Astrocyte of the cerebellum (primary cell): ENCODE measurements at regions not wholly inside any gene's neighbourhood (a gene's known extent, or its start where the extent isn't known, plus 50 kb on each side); places are given as distances from the start of the nearest gene placed in this dataset.

Experiments used
- DNase-seq: peaks from one replicate; pipeline ENCODE4 v3.0.0-alpha.2; 2011; ENCODE audit warnings: low read depth
- H3K4me3 ChIP-seq: 2 replicates; pipeline ENCODE4 v1.5.1; 2011; ENCODE audit warnings: mild to moderate bottlenecking, low read depth, low read length, moderate library complexity
- CTCF ChIP-seq: IDR thresholded peaks from 2 replicates; pipeline ENCODE4 v1.5.1; 2012; ENCODE audit warnings: low read length, low read depth, moderate library complexity, mild to moderate bottlenecking; ENCODE audit errors: missing control alignments
- in situ Hi-C: cut with HindIII; loops from 2 replicates; pipeline ENCODE4 v1.10.0; 2017; ENCODE audit warnings: low sequenced_read_pairs

- no peak overlapping the region for H3K4me3 ChIP-seq
- in situ Hi-C loops: loop anchor here (5.0 kb wide), 1 partner anchor 33 kb away; no protein-coding TSS in a partner anchor
- no peak for DNase-seq
- no peak for TF ChIP-seq CTCF
Measured at GRCh38 chr18:11279461-11279860, 130.1 kb upstream of the PIEZO2 start.

- TF ChIP-seq CTCF: no peak
- H3K4me3 ChIP-seq: no peak overlapping the region
- no peak for DNase-seq
- in situ Hi-C loops: loop anchor here (5.0 kb wide), 1 partner anchor 36 kb away; no protein-coding TSS in a partner anchor
Measured at GRCh38 chr18:11276678-11277077, 127.3 kb upstream of the PIEZO2 start.

- in situ Hi-C loops: no loop called here
- DNase-seq: no peak
- no peak for TF ChIP-seq CTCF
- no peak overlapping the region for H3K4me3 ChIP-seq
Measured at GRCh38 chr18:11274144-11274794, 124.9 kb upstream of the PIEZO2 start.

- in situ Hi-C loops: no loop called here
- no peak overlapping the region for H3K4me3 ChIP-seq
- TF ChIP-seq CTCF: no peak
- no peak for DNase-seq
Measured at GRCh38 chr18:11272516-11272915, 123.1 kb upstream of the PIEZO2 start.

GRCh38 chr18:11271954-11272353, 122.6 kb upstream of the PIEZO2 start:
- H3K4me3 ChIP-seq: no peak overlapping the region
- DNase-seq: no peak
- TF ChIP-seq CTCF: no peak
- in situ Hi-C loops: no loop called here

- TF ChIP-seq CTCF: no peak
- in situ Hi-C loops: no loop called here
- H3K4me3 ChIP-seq: no peak overlapping the region
- DNase-seq: peak; percentile 56
Measured at GRCh38 chr18:11269257-11269656, 119.9 kb upstream of the PIEZO2 start.
